CD4-positive, alpha-beta T cell treated with Interleukin-10 for 1 hour (primary cell): ENCODE measurements at regions not wholly inside any gene's neighbourhood (a gene's known extent, or its start where the extent isn't known, plus 50 kb on each side); places are given as distances from the start of the nearest gene placed in this dataset.
"Not testable (repeated sequence)": the region's sequence is repeated elsewhere in the genome, so short reads cannot be mapped to it uniquely, and the experiment has no call there.

Experiments
- DNase-seq: peaks from one replicate; pipeline ENCODE4 v3.0.0-alpha.2; 2020

DNA sequence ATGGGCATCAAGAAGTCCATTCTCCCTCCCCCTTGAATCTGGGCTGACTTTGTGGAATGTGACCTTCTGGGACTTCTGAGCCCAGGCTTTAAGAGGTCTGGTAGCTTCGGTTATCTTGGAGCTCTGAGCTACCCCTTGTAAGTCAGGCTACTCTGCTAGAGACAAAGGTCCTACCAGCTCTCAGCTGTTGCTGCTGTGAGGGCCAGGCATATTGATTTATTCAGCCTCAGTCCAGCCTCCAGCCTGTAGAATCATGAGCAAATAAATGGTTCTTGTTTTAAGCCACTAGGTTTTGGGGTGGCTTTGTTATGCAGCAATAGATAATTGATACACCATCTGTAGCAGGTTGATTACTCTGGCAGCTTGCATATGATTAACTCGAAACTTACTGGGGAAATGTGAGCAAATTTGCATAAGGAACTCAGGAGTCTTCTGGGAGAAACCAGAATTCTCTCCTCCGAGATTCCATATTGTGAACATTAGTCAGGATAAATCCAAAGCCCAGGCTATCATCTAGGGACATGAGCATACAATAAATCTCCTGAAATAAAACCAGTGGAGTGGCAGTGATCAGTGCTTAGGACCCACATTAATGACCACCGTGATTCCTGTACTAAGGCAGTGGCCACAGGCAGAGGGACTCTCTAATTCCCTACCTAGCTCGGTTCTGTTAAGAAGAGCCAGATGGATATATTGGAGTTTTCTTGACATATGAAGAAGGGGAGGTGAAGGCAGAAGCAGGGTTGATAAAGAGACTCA lies 336.1 kb downstream of the CDC5L start:
- no peak for DNase-seq

DNA sequence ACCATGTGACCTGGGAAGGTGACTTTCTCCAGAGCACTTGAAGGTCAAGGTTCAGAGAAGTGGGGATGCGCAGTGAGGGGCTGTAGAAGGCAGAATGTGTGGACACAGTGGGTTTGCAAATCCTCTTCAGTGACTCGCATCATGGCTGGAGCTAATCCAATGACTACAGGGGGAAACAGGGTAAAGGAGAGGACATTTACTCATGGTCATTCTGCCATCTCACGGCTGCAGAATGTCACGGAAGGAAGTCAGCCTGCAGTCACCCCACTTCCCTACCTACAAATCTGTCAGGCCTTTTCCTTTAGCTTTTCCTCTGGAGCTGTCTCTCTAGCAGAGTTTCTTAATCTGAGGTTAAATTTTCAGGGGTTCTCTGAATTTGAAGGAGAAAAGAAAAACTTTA lies 337.6 kb downstream of the CDC5L start:
- DNase-seq: no peak

DNA sequence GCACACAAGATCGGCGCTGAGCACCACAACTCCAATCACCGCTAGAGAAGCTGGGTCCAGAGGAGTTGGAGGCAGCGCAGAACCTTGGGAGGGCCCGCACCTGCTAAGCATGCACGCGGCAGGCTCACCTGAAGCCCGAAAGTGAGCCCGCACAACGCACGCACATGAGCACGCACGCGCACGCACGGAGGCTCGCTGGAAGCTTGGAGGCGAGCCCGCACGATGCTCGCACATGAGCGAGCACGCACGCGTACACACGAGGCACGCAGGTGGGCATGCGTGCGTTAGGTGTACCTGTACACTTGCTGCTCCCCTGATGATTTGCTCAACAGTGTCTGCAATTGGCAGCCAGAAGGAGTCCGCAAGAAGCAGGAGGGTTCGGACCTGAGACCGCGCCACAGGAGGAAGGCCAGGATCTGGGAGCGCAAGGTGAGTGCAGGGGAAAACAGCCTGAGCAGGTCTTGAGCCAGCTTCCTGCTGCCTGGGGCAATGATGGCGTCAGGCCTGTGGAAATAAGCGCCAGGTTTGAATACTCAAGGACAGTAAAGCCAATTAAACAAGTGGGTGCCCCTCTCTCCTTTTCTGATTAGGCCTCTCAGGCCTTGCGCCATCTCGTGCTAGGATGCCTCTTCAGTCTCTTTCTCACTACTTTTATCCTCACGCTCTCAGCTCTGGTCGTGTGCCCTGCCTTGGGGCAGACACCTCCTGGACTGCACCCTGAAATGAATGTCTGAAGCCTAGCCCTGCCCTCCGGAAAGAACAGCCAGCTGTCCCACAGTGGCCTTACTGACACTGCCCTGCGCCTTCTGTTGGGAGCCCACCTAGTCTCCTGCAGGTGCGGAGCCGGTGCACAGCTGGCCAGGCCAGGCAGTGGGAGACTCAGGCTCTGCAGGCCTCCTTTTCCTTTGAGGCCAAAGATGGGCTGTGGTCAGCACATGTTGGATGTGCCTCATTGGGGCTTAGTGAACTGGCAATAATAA lies 340.4 kb downstream of the CDC5L start:
- no peak for DNase-seq

GRCh38 chr6:44730771-44731391 lies 343.4 kb downstream of the CDC5L start:
- no peak for DNase-seq

DNA sequence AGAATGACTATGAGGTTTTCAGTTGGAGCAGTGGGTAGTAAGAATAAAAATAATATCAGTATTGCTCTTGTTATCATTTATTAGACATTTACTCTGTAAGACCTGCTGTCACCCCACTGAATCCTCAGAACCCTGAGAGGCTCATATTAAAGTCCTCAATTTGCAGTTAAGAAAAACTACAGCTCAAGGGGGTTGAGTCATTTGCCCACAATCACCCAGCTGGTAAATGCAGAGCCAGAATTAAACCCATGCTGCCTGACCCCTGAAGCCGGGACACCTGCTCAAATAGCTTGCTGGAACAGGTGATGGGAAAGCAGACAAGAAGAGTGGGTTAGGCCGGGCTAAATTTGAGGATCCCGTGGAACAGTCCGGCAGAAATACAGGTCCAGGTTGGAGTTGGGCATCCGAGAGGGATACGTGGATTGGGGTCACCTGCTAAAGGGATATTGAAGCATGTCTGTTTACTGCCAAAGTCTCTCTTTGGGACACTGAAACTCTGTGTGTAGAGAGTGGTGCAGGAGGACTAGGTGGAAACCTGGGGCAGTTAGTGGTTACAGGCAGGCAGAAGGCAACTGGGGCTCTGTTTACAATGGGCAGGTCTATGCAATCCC lies 344.1 kb downstream of the CDC5L start:
- DNase-seq: no peak

DNA sequence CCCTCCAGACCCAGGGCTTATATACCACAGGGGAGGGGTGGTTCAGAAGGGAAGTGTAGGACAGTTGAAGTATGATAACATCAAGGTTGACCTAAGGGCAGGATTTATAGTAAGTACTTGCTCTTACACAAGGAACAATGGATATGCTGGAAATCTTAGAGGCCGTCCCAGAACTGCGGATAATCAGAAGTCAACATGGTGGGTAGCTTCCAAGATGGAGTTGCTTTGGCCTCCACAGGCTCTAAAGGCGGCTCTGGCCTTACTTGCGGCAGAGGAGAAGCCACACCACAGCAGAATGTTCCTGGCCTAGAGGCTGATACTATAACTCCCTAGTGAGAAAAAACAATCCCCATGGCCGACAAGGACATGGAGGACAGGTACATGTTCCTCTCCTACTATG lies 344.7 kb downstream of the CDC5L start:
- DNase-seq: no peak

DNA sequence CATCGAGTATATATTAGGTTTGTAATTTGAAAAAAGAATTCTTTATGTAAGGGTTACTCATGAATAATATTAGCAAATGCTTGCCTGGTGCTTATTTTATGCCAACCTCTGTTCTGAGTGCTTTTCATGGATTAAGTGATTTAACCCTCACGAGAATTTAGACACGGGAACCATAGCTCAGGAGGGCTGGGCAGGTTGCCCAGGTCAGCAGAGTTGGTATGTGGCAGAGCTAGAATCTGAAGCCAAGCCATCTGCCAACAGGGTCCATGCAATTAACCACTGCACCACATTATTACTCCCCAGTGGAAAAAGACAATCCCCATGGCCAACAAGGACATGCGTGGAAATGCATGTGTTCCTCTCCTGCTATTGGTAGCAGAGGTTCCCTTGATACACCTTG lies 345.6 kb downstream of the CDC5L start:
- no peak for DNase-seq

GRCh38 chr6:44733868-44734267 lies 346.4 kb downstream of the CDC5L start:
- no peak for DNase-seq

- DNase-seq: no peak
These were observed 347.6 kb downstream of the CDC5L start for GRCh38 chr6:44734886-44735629.

DNA sequence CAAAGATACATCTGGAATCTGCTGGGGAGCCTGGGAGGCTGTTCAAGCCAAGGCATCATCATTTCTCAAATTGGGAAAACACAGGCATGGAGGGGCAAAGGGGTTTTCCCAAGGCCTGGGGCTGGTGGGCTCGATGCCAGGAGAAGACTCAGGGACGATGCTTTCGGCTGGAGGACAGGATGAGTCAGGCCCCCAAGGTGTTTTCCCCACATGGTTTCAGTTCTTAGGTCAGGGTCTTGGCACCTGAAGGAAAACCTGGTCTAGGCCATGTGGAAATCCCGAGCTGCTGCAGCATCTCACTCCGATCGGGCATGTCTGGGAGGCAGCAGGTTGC lies 348.1 kb downstream of the CDC5L start:
- DNase-seq: no peak

DNA sequence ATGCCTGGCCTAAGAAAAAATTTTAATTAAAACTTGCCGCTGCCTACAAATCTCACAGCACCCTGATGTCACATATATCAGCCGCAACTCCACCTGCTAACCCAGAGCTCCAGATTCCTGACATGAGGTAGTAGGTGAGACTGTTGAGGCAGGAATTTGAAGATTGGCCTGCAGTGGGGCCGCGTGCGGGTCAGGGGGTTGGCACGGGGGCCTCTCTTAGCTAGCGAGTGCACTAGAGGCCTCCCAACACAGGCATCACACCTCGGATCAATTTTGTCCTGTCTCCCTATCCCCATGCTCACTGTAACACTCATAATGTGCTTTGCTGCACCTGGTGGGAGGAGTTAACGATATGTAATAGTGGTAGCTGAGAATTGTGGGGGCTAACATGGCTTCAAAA lies 349.8 kb downstream of the CDC5L start:
- DNase-seq: no peak

DNA sequence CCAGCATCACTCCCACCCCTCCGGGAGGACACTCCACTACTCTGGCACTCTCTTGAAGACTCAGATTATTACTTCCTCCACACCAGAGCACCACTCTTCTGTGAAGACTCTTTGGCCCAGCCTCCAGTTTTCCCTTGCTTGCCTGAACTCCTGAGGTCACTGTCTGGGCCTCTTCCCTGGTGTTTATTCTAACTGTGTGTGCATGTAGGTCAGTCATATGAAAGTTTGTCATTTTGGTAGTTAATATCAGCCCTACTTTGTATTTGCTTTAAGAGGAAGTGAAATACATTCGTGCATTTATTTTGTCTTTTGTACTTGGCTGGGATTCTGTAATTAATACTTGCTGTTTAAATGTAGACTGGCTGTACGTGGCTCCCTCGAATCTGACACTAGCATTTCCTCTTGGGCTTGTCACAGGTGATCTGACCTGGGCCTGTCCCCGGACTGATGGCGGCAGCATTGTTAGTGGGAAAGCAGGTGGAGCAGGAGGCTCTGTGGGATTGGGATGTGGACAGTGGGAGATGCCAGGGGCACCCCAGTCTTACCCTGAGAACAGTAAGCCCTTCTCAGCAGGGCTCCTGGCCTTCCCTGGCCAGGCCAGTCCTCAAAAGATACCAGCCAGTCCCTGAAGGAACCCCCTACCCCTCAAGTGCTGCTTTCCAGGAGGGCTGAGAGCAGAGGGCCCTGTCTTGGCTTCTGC lies 350.5 kb downstream of the CDC5L start:
- no peak for DNase-seq

GRCh38 chr6:44738601-44739146 lies 351.2 kb downstream of the CDC5L start:
- DNase-seq: no peak

DNA sequence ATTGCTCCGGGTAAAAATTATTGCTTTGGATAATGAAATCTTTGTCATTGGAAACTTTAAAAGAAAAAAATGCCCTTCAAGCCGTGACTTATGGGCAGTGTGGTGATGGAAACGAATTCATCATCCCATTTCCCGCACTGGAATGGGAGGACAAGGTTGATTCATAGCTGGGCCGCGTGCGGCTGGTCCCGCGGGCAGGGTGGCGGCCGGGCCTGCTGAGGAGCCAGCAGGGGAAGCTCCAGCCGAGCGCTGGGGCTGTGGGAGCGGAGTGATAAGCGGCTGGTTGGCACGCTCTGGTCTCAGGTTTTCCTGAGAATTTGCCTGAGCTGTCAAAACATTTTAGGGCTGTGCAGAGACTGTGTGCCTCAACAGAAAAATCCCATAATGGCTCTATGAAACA lies 351.7 kb downstream of the CDC5L start:
- no peak for DNase-seq

DNA sequence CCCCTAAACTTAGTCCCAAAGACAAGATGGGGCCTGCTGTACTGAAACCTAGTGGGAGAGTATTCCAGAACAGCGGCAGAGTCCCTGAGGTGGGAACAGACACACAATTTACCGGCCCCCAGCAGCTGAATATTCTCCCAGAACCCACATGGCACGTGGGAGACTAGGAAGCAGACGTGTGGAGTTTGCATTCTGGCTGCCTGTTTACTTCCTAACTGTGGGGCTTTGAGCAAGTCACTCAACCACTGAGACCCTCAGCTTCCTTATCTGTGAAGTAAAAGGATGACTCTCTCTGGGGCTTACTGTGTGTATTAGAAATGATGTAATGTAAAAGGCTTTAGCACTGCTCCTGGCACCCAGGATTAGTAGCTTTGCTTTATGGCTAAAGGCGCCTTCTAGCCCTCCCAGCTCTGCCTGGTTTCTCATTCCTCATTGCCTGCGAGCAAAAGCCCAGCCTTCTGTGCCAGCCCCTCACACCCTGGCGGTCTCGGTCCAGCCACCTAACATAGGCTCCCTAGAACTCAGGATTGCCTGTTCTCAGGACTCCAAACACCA lies 353.1 kb downstream of the CDC5L start:
- DNase-seq: no peak

GRCh38 chr6:44742201-44742600 lies 354.7 kb downstream of the CDC5L start:
- no peak for DNase-seq

DNA sequence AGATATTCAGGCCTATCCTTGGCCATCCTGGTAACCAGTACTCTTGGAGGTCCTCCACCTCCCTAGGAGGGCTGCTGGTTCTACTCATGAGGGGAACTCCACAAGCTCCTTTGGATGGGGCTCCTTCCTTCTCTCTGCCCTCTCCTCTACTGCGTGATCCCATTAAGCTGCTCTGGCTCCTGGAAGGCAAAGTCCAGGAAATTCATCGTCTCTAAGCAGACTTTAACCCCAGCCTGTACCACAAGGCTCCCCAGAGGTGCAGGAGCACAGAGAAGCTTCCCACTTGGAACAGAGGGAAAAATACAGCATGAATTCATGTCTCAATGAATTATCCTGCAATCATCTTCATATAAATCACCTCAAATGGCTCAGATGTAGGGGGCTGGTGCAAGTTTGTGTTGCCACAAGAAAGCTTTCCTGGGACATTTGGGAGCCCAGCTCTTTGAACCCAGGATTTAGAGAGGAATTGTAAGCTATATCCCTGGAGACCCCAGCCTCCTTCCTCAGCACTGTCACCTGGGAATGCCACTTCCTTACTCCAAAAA lies 355.4 kb downstream of the CDC5L start:
- DNase-seq: no peak

DNA sequence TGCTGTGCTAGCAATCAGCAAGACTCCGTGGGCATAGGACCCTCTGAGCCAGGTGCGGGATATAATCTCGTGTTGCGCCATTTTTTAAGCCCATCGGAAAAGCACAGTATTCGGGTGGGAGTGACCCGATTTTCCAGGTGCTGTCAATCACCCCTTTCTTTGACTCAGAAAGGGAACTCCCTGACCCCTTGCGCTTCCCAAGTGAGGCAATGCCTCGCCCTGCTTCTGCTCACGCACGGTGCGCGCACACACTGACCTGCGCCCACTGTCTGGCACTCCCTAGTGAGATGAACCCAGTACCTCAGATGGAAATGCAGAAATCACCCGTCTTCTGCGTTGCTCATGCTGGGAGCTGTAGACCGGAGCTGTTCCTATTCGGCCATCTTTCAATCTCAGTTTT lies 372.6 kb downstream of the CDC5L start:
- DNase-seq: not testable (repeated sequence)

DNA sequence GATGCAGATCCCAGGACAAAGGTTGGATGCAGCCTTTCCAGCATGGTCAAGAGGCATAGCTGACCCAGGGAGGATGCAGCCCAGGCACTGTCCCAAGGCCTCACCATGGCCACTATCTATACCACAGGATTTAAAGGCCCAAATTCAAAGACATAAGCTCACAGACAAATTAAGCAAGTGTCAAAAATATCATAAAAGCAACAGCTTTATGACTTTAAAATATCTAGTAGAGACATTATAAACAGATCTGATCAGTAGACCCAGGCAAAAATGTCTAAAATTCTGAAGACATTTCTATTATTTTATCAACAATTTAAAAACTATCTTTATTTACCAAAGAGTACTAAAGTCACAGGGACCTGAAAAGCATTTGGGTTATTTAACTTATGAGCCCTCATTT lies 373.5 kb downstream of the CDC5L start:
- DNase-seq: no peak

DNA sequence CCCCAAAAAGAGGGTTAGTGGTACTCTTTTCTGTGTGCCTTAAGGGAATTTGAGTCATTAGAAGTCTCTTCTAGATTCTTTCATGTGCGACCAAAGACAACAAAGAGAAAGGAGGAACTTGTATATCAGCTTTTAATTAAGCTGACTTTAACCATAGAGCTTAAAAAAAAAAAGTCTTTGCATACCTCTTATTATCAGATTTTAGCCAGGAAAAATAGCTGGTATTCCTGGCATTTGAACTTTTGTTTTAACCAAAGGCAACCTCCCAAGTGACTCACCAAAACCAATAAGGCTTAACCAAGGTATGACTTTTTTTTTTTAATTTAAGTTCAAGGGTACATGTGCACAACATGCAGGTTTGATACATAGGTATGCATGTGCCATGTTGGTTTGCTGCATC lies 375.0 kb downstream of the CDC5L start:
- DNase-seq: no peak
